GM12891 (cell line): ENCODE measurements at regions not wholly inside any gene's neighbourhood (a gene's known extent, or its start where the extent isn't known, plus 50 kb on each side); places are given as distances from the start of the nearest gene placed in this dataset.
"Not testable (repeated sequence)": the region's sequence is repeated elsewhere in the genome, so short reads cannot be mapped to it uniquely, and the experiment has no call there.

Source experiments
- DNase-seq: peaks from one replicate; pipeline ENCODE4 v3.0.0; 2011; ENCODE audit warnings: low spot score; ENCODE audit not compliant: insufficient read length
- FAIRE-seq: peaks from 2 replicates; lab custom pipeline; 2011; peaks lifted over from hg19 to GRCh38; lab: Jason Lieb, UNC
- PAX5 ChIP-seq: IDR thresholded peaks from 2 replicates; pipeline ENCODE4 v1.6.1; 2011; ENCODE audit warnings: low read length, moderate library complexity, mild to moderate bottlenecking; ENCODE audit not compliant: insufficient read depth, severe bottlenecking
- POLR2A ChIP-seq: IDR thresholded peaks from 2 replicates; pipeline ENCODE4 v1.6.1; 2011; ENCODE audit warnings: low read depth, low read length, control low read depth
- POLR2AphosphoS5 ChIP-seq: IDR thresholded peaks from 2 replicates; pipeline ENCODE4 v1.6.1; 2011; ENCODE audit warnings: low read depth, low read length, control low read depth
- POU2F2 ChIP-seq: IDR thresholded peaks from 2 replicates; pipeline ENCODE4 v1.6.1; 2011; ENCODE audit warnings: low read depth, mild to moderate bottlenecking, control low read depth, low read length, moderate library complexity
- SPI1 ChIP-seq: IDR thresholded peaks from 2 replicates; pipeline ENCODE4 v1.6.1; 2011; ENCODE audit warnings: low read depth, low read length, control low read depth
- TAF1 ChIP-seq: IDR thresholded peaks from 2 replicates; pipeline ENCODE4 v1.6.1; 2011; ENCODE audit warnings: low read depth, low read length, control low read depth

- TF ChIP-seq POU2F2: no peak
- no peak for TF ChIP-seq POLR2A
- no peak for TF ChIP-seq POLR2AphosphoS5
- no peak for TF ChIP-seq PAX5
- no peak for TF ChIP-seq TAF1
- TF ChIP-seq SPI1: no peak
- DNase-seq: no peak
- no peak for FAIRE-seq
Measured at GRCh38 chr5:86709157-86709881, 91.6 kb downstream of the COX7C start.

- FAIRE-seq (no peak), DNase-seq (no peak)
- TF ChIP-seq PAX5 (no peak), POLR2AphosphoS5 (no peak), POLR2A (no peak), SPI1 (no peak)
Measured at GRCh38 chr5:86716121-86716520, 98.4 kb downstream of the COX7C start.

GRCh38 chr5:86731319-86732117 lies 113.8 kb downstream of the COX7C start:
- not testable (repeated sequence) for DNase-seq, FAIRE-seq

- no peak for TF ChIP-seq POLR2A
- no peak for TF ChIP-seq POLR2AphosphoS5
- TF ChIP-seq TAF1: no peak
- TF ChIP-seq PAX5: no peak
- no peak for TF ChIP-seq SPI1
- TF ChIP-seq POU2F2: no peak
- no peak for FAIRE-seq
- DNase-seq: no peak
Measured at GRCh38 chr5:86735370-86735769, 117.6 kb downstream of the COX7C start.

- TF ChIP-seq TAF1 (no peak), PAX5 (no peak), POLR2AphosphoS5 (no peak), POU2F2 (no peak), POLR2A (no peak), SPI1 (no peak)
- FAIRE-seq: no peak
- DNase-seq: no peak
Measured at GRCh38 chr5:86737579-86737978, 119.8 kb downstream of the COX7C start.

- TF ChIP-seq TAF1 (no peak), SPI1 (no peak), POU2F2 (no peak), PAX5 (no peak), POLR2AphosphoS5 (no peak), POLR2A (no peak)
- DNase-seq: no peak
- FAIRE-seq: no peak
Measured at GRCh38 chr5:86748538-86749105, 130.9 kb downstream of the COX7C start.

GRCh38 chr5:86749841-86750240 lies 132.1 kb downstream of the COX7C start:
- DNase-seq (no peak), FAIRE-seq (no peak)
- TF ChIP-seq POLR2AphosphoS5: no peak
- TF ChIP-seq PAX5: no peak
- TF ChIP-seq TAF1: no peak
- no peak for TF ChIP-seq SPI1
- TF ChIP-seq POU2F2: no peak
- TF ChIP-seq POLR2A: no peak

- no peak for DNase-seq
- FAIRE-seq: no peak
- TF ChIP-seq SPI1: no peak
- TF ChIP-seq POU2F2: no peak
- no peak for TF ChIP-seq POLR2AphosphoS5
- no peak for TF ChIP-seq PAX5
- TF ChIP-seq TAF1: no peak
- TF ChIP-seq POLR2A: no peak
Measured at GRCh38 chr5:86756839-86757238, 139.1 kb downstream of the COX7C start.

GRCh38 chr5:86757824-86758223 lies 140.1 kb downstream of the COX7C start:
- no peak for TF ChIP-seq TAF1

GRCh38 chr5:86760661-86761060 lies 142.9 kb downstream of the COX7C start:
- TF ChIP-seq POU2F2 (no peak), POLR2A (no peak), POLR2AphosphoS5 (no peak), SPI1 (no peak), TAF1 (no peak), PAX5 (no peak)
- FAIRE-seq: no peak
- no peak for DNase-seq

More at GRCh38 chr5:86757824-86758223, 140.1 kb downstream of the COX7C start:
- FAIRE-seq (no peak), DNase-seq (no peak)
